ENCODE measurements at regions not wholly inside any gene's neighbourhood (a gene's known extent, or its start where the extent isn't known, plus 50 kb on each side); places are given as distances from the start of the nearest gene placed in this dataset.

DNA sequence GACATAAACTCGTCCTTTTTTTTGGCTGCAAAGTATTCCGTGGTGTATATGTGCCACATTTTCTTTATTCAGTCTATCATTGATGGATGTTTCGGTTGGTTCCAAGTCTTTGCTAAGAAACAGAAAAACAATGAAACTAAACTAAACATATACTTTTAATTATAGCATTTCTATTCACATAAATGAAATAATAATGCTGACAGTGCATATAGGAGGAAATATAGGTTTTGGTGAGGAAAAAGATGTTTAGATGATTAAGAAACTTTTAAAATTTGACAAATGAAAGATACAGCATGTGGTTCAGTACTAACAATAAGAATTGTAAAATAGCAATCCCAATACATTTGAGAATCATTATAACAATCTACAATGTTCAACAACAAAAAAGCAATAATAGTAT is 1094.5 kb upstream of the CDH6 start:
- dilution Hi-C loops (cut with MboI; ENCODE audit: extremely low pct_ligation_motif_present, low sequenced_read_pairs) (no loop called here), intact Hi-C loops (cut with micrococcal nuclease) (no loop called here)
- DNase-seq (ENCODE audit: low read depth, low spot score) (no peak), FAIRE-seq (no peak)
- peaks cover 2% of the 10 kb centered on the region for H3K9me3 ChIP-seq (replicated peaks; ENCODE audit: control insufficient read depth, insufficient read depth, low read length)
- H3K27me3 ChIP-seq (ENCODE audit: control insufficient read depth in 2 of 2, insufficient read depth in 2 of 2, low read length in 2 of 2) = no peaks in the 10 kb centered on the region
- no peak overlapping the region for H3K4me2 ChIP-seq (ENCODE audit: insufficient read depth, low read length)
- H3K79me2 ChIP-seq (ENCODE audit: control insufficient read depth, insufficient read depth, low read length) = no peaks in the 10 kb centered on the region
- no peak overlapping the region for H3K4me3 ChIP-seq (replicated peaks in 1 of 3; ENCODE audit: insufficient read depth in 1 of 3, low read depth in 1 of 3, low read length in 3 of 3)
- CTCF ChIA-PET = no interaction called here
- H3K9ac ChIP-seq (replicated peaks; ENCODE audit: extremely low read depth, insufficient read depth, low read length) = no peak overlapping the region
- H3K27ac ChIP-seq (ENCODE audit: insufficient read depth, low read depth, low read length) = no peak overlapping the region
- H3K36me3 ChIP-seq (ENCODE audit: control insufficient read depth in 2 of 2, extremely low read depth in 1 of 2, insufficient read depth in 2 of 2, low read length in 2 of 2) = no peaks in the 10 kb centered on the region
- H3K9me1 ChIP-seq (replicated peaks; ENCODE audit: control insufficient read depth, extremely low read depth, insufficient read depth, low read length) = no peaks in the 10 kb centered on the region
- TF ChIP-seq, protein P1, sequence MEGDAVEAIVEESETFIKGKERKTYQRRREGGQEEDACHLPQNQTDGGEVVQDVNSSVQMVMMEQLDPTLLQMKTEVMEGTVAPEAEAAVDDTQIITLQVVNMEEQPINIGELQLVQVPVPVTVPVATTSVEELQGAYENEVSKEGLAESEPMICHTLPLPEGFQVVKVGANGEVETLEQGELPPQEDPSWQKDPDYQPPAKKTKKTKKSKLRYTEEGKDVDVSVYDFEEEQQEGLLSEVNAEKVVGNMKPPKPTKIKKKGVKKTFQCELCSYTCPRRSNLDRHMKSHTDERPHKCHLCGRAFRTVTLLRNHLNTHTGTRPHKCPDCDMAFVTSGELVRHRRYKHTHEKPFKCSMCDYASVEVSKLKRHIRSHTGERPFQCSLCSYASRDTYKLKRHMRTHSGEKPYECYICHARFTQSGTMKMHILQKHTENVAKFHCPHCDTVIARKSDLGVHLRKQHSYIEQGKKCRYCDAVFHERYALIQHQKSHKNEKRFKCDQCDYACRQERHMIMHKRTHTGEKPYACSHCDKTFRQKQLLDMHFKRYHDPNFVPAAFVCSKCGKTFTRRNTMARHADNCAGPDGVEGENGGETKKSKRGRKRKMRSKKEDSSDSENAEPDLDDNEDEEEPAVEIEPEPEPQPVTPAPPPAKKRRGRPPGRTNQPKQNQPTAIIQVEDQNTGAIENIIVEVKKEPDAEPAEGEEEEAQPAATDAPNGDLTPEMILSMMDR (IDR thresholded peaks at IDR 0.05; ENCODE audit: extremely low read depth in 1 of 2, insufficient read depth in 1 of 2, low read depth in 1 of 2, low read length in 2 of 2) = no peak
- TF ChIP-seq POLR2AphosphoS5 (IDR thresholded peaks at IDR 0.05; ENCODE audit: insufficient read depth, low read depth, low read length) = no peak
- no peak for TF ChIP-seq POLR2A (IDR thresholded peaks at IDR 0.05; ENCODE audit: low read depth, low read length)
- TF ChIP-seq MYC (IDR thresholded peaks at IDR 0.05; ENCODE audit: low read depth, low read length) = no peak
- no peak for TF ChIP-seq FOS (IDR thresholded peaks at IDR 0.05; ENCODE audit: borderline replicate concordance, insufficient read depth, low read length)
- no peak for TF ChIP-seq GATA2 (IDR thresholded peaks at IDR 0.05; ENCODE audit: insufficient read depth, insufficient read length, low read depth, low read length)
- TF ChIP-seq EZH2 (IDR thresholded peaks at IDR 0.05; ENCODE audit: borderline replicate concordance, low read depth, low read length, severe bottlenecking) = no peak
- TF ChIP-seq, protein P2, sequence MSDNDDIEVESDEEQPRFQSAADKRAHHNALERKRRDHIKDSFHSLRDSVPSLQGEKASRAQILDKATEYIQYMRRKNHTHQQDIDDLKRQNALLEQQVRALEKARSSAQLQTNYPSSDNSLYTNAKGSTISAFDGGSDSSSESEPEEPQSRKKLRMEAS (IDR thresholded peaks at IDR 0.05; ENCODE audit: insufficient read depth, insufficient read length) = no peak
- no peaks in the 10 kb centered on the region for H4K20me1 ChIP-seq (replicated peaks; ENCODE audit: control insufficient read depth, extremely low read depth, insufficient read depth, low read length)
- H2AFZ ChIP-seq (ENCODE audit: low read depth, low read length) = no peak overlapping the region
- H3K4me1 ChIP-seq (ENCODE audit: control insufficient read depth, extremely low read depth, insufficient read depth, low read length) = no peaks in the 10 kb centered on the region
- BruUV-seq (replicated peaks) = no TSS peak
- POLR2A ChIA-PET = no interaction called here

All from endothelial cell of umbilical vein (primary cell).